GM18868 (cell line): ENCODE measurements at regions not wholly inside any gene's neighbourhood (a gene's known extent, or its start where the extent isn't known, plus 50 kb on each side); places are given as distances from the start of the nearest gene placed in this dataset.
"Not testable (repeated sequence)": the region's sequence is repeated elsewhere in the genome, so short reads cannot be mapped to it uniquely, and the experiment has no call there.

ENCODE experiments used
- ATAC-seq: cut with Tn5 transposase; IDR thresholded peaks from one replicate; pipeline ENCODE4 v1.9.1; 2021; ENCODE audit warnings: mild to moderate bottlenecking, moderate library complexity; ENCODE audit not compliant: unreplicated experiment

DNA sequence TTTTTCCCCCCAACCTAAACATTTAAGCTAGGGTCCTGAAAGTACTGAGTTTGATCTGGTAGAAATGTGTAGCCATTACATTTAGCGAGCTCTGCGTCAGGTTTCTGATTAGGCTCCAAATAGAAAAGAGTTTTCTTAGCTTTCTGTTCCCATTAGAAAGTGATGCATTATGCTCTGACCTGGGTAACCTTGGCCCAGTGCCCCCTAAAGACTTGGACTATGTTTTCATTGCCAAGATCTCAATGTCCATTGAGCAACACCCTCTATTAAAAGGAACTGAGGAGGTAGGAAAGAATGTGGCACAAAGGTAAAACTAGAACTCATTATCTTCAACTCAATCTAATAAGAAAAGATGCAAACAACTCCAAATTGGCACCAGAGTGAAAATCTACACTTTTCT is 358.9 kb upstream of the PCSK5 start:
- ATAC-seq, result no peak

GRCh38 chr9:75532233-75533050 is 358.0 kb upstream of the PCSK5 start:
- no peak for ATAC-seq

DNA sequence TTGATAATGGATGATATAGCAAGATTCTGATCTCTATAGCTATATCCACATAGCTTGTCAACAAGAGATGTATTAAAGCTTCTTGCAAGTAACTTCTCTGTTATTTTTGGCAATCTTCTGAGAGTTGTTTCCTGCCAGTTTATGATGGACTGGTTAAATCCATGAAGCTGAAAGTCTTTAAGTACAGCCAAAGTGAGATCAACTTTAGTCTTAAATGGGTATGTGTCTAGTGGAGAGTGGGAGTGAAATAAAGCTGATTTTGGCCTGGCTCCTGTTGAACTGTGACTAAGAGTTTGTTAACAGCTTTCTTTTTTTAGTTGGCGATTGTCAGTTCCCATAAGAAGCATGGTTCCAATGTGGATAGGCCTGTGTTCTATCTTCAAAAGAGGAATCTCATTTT is 350.9 kb upstream of the PCSK5 start:
- ATAC-seq, result no peak

- ATAC-seq, result no peak
Observed at GRCh38 chr9:75540185-75540584, 350.3 kb upstream of the PCSK5 start.

DNA sequence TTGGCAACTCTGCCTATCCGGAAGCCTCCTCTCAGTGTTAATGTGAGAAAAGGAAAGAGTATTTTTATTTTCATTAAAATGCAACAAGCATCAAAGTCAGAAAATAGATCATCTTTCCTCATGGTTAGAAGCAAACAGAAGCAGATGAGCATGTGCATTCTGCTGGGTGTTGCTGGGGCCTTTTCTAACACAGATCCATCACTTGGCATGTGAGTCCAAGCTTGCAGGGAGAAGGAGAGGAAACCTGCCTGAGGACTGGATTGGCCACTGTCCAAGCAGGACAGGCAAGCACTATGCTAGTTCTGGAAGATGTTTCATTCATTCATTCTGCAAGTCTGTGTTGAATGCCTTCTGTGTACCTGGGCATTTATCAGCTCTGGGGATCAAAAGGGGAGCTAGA is 348.7 kb upstream of the PCSK5 start:
- no peak for ATAC-seq

GRCh38 chr9:75544815-75545214 is 345.7 kb upstream of the PCSK5 start:
- no peak for ATAC-seq

DNA sequence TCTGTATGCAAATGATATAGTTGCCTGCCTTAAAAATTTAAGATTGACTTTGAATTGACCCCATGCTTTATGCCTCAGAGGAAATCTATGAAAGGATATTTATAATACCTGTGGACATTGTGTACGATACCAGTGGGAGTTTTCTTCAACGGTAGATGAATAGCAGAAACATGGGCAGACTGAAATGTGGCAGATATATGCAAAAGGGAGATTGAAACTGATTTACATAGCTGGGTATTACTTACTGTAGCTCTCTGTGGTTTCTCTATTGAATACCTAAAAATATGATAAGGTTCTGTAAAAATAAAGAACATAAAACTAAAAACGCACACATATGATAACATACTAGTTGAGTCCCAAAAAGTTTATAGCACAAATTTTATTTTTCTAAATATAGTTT is 345.2 kb upstream of the PCSK5 start:
- no peak for ATAC-seq

- no peak for ATAC-seq
Observed at GRCh38 chr9:75548871-75549270, 341.6 kb upstream of the PCSK5 start.

GRCh38 chr9:75551861-75552260 is 338.6 kb upstream of the PCSK5 start:
- ATAC-seq, result no peak

DNA sequence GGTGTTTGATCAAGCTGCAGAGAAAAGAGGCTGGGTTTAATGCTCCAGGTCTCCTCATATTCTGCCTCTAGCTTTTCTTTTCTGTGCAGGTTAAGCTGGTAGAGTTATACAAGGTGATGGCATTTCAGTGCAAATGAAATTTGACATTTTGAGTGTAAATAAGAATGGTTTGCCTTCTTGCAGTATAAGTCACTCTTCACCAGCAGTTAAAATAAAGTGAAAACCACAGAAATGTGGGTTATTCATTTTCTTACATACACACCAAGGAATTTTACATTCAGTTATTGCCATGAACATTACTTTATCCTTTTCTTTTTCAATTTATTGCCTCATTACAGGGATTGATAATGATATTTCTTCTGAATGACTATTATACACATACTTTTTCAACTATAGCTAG is 337.5 kb upstream of the PCSK5 start:
- ATAC-seq, result no peak

DNA sequence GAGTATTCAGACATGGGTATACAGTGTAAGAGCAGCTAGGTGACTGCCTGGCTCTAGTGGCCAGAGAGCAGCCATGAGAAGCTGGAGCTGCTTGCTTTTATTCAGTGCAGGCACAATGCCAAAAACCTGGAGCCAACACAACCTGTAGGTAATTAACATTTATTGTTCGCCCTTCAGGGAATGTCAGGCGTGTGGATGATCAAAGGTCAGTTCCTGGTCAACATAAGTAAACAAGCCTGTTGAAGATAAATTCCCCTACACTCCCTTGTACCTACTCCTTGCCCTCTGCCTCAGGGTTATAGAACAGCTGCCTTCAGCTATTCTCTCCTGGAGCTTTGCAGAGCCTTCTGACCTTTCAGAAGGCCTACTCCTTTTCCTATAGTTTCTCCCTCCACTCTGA is 323.7 kb upstream of the PCSK5 start:
- not testable (repeated sequence) for ATAC-seq

- ATAC-seq, result no peak
Observed at GRCh38 chr9:75570538-75570937, 319.9 kb upstream of the PCSK5 start.

DNA sequence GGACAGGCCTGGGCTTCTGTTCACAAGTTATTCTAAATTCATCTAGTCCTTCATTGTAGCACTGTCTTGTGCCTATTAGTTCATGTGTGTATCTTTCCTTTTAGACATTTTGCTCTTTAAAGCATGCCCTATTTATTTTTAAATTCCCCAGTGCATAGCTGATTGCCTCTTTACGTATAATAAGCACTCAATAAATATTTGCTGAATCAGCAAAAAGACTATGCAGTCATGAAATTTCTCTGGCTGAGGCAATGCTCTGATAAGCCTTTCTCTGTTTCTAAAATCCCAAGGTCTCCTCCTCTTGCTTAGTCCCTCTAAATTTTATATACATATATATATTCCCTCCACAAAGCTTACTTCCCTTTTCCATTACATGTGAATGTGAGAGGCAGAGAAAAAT is 315.9 kb upstream of the PCSK5 start:
- no peak for ATAC-seq

DNA sequence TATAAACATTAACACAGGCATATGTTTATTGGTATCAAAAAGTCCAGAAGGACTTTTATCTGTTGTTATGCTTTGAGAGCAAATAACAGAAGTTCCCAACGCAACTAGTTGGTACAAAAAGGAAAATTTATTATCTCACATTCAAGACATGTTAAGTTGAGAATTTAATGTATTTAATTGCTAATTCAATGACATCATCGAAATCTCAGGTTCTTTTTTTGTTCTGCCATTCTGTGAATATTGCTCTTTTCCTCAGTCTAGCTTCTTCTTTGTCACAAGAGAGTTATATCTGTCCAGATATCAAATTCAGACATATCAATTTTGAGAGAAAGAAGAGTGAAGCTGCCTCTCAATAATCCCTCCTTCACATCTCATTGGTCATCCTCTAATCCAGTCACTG is 307.6 kb upstream of the PCSK5 start:
- no peak for ATAC-seq

DNA sequence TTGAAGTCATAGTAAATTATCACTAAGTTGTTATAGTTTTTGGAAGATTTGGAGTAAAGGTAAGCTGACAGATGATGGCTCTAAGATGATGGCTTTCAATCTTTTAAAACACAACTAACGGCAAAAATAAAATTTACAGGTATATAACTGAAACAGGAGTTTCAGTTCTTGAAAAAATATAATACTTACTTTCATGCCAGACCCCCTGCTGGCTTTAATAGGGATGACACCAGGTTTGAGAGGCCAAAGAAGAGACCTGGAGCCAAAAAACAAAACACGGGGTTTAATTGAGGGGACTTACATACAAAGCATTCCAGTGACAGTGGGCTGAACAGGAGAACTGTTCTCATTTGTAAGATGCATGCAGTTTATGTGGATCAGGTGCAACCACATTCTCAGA is 301.7 kb upstream of the PCSK5 start:
- peak; percentile 88 for ATAC-seq

DNA sequence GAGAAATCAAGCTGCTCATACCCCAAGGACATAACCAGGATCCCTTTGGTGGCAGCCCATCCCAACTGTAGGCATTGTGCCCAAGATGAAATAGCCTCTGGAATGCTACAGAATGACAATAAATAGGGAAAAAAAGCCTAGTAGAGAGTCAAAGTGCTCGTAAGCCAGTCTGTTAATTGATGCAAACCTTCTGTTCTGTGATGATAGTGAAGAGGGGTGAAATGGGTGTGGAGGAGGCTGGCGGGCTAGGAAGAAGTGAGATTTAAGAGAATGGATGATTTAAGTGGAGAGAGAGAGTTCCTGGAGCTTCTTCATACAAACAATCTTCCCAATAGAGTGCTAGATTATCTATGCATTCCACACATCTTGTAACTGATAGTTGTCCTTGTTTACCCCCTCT is 301.0 kb upstream of the PCSK5 start:
- ATAC-seq, result no peak

DNA sequence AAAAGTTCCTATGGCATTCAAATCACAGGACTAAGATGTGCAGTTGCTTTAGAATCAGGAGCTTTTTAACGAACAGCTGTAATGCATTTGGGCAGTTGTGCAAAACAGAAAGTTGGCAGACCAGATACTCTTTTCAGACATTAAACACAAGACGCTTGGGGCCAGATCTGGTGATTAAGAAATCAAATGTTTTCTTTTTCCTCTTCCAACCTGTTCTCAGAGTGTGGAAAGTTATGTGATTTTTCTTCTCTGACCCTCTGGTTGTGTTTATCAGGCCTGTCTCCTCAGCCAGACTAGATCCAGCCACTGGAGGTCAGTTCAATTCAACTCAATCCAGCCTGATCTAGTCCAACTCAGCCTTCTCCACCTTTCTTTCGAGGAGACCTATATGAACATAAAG is 298.5 kb upstream of the PCSK5 start:
- no peak for ATAC-seq

- ATAC-seq, result no peak
Observed at GRCh38 chr9:75592586-75592985, 297.9 kb upstream of the PCSK5 start.

GRCh38 chr9:75593920-75594319 is 296.6 kb upstream of the PCSK5 start:
- no peak for ATAC-seq

DNA sequence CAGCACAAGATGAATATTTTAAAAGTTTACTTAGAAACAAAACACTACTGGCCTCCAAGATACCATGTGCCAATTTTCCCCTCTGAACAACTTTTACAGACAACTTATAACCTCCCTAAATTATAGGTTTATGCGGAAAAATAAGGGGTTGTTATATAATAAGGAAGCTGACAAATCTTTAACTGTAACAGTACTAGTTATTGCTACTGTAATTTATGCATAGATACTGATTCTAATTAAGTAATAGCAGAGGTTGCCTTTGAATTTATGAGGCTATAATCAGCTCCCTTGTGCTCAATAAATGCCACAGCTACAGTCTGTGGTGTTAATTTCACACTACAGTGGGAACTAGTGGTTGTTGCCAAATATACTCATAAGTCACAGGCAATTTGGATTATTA is 291.3 kb upstream of the PCSK5 start:
- no peak for ATAC-seq

DNA sequence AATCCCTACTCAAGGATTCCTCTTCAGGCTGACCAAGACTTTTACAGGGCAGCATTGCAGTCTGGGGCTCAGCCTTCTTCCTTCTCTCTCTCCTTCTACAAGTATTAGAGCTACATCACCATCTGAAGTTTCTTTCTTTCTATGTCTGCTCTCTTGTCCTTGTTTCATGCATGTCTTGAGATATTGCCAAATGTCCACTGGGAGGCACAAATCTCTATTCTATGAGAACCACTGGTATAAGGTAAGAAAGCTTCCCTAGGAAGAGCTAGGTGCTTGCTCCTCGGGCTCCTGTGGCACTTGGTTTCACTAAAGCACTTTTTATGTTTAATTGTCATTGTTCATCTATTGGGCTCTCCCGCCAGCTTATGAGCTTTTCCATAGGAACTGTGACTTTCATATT is 289.2 kb upstream of the PCSK5 start:
- no peak for ATAC-seq

DNA sequence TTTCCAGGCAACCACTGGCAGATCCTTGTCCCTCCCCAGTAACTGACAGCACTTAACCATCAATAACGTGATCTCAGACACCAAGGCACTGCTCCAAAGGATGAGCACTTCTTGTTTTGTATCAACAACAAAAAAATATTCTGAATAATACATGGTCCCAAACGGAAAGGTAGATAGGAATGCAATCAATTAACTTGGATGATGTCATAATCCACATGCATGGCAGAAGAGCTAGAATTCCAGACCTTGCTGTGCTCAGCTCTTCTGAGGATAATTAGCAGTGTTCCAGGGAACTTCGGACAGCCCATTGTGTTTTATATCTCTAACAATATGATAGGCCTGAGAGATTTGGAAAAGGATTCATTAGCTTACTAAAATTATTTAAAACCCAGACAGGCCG is 288.4 kb upstream of the PCSK5 start:
- no peak for ATAC-seq

DNA sequence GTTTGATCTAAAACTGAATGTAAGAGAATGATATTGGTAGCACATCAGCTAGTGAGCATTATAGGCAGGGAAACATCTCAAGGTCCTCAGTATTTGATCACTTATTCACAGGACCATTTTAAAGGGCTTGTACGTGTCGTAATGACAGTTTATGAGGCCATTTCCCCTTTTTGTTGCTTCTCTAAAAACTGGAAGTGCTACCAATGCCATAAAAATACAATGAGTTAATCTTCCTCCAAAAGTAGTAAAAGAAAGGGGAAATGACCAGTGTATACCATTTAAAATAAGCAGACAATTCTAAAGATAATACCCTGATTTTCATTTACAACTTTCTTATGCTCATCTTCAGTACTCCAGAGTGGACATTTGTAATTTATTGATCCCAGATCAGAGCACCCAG is 285.8 kb upstream of the PCSK5 start:
- no peak for ATAC-seq
